ENCODE measurements at regions not wholly inside any gene's neighbourhood (a gene's known extent, or its start where the extent isn't known, plus 50 kb on each side); places are given as distances from the start of the nearest gene placed in this dataset.

- no peak overlapping the region for H3K9ac ChIP-seq (ENCODE audit: insufficient read depth, low read depth, low read length)
- no peaks in the 10 kb centered on the region for H3K79me2 ChIP-seq (ENCODE audit: insufficient read depth, low read length)
- ChIA-PET CTCF (ENCODE audit: low intra/inter-chr PET ratio, low total read pairs) (no interaction called here), POLR2A (no interaction called here)
- H3K4me3 ChIP-seq (replicated peaks in 1 of 3; ENCODE audit: insufficient read depth in 1 of 3, low read depth in 2 of 3, low read length in 3 of 3), result no peak overlapping the region
- 0% methylated on average over 1 of the region's 1 CpG for WGBS (ENCODE audit: low lambda C conversion rate)
- ATAC-seq (no peak), DNase-seq (ENCODE audit: low spot score) (no peak), FAIRE-seq (no peak)
- no peak overlapping the region for H3K4me2 ChIP-seq (ENCODE audit: low read depth, low read length)
- no peak overlapping the region for H2AFZ ChIP-seq (ENCODE audit: low read length)
- BruUV-seq (replicated peaks), result no TSS peak
- no peaks in the 10 kb centered on the region for H3K9me3 ChIP-seq (ENCODE audit: low read length)
- no peak overlapping the region for H3K27ac ChIP-seq (ENCODE audit: extremely low read length, insufficient read depth, low read length)
- no peaks in the 10 kb centered on the region for H3K27me3 ChIP-seq (ENCODE audit: control insufficient read depth in 1 of 2, insufficient read depth in 2 of 2, low read length in 2 of 2)
- in situ Hi-C loops (cut with HindIII; ENCODE audit: extremely low pct_ligation_motif_present, low pct_unique_long_range_greater_than_20kb), result no loop called here
- H4K20me1 ChIP-seq (ENCODE audit: insufficient read depth, low read length), result no peaks in the 10 kb centered on the region
- H3K4me1 ChIP-seq (ENCODE audit: insufficient read depth, low read length), result no peaks in the 10 kb centered on the region
- intact Hi-C loops (cut with micrococcal nuclease; ENCODE audit: unreplicated experiment), result no loop called here
- no peaks in the 10 kb centered on the region for H3K36me3 ChIP-seq (replicated peaks in 1 of 2; ENCODE audit: control insufficient read depth in 1 of 2, insufficient read depth in 2 of 2, low read length in 2 of 2)
- no peak for TF ChIP-seq ATF5 (CRISPR knock-in tag; IDR thresholded peaks at IDR 0.05; ENCODE audit: low read depth)
- TF ChIP-seq TEAD3 (CRISPR knock-in tag; optimal IDR thresholded peaks at IDR 0.05; ENCODE audit: borderline replicate concordance), result no peak
- no peak for TF ChIP-seq SMC3 (IDR thresholded peaks at IDR 0.05; ENCODE audit: low read length)
- no peak for TF ChIP-seq ZNF414 (CRISPR knock-in tag; IDR thresholded peaks at IDR 0.05)
- TF ChIP-seq AHR (CRISPR knock-in tag; IDR thresholded peaks at IDR 0.05), result no peak
- no peak for TF ChIP-seq CBX2 (IDR thresholded peaks at IDR 0.05; ENCODE audit: low read depth, low read length)
- no peak for TF ChIP-seq CBX2 (CRISPR knock-in tag; IDR thresholded peaks at IDR 0.05; ENCODE audit: low read depth)
- no peak for TF ChIP-seq ZFP1 (CRISPR knock-in tag; IDR thresholded peaks at IDR 0.05)
- TF ChIP-seq HMGA1 (CRISPR knock-in tag; conservative IDR thresholded peaks at IDR 0.05), result no peak
- no peak for TF ChIP-seq ZNF18 (CRISPR knock-in tag; IDR thresholded peaks at IDR 0.05; ENCODE audit: insufficient replicate concordance)
- TF ChIP-seq THAP8 (CRISPR knock-in tag; IDR thresholded peaks at IDR 0.05; ENCODE audit: borderline replicate concordance), result no peak
- no peak for TF ChIP-seq TERF1 (CRISPR knock-in tag; IDR thresholded peaks at IDR 0.05)
- no peak for TF ChIP-seq BRF2 (CRISPR knock-in tag; IDR thresholded peaks at IDR 0.05)
- TF ChIP-seq MXD1 (CRISPR knock-in tag; IDR thresholded peaks at IDR 0.05), result no peak
- no peak for TF ChIP-seq TBP (CRISPR knock-in tag; IDR thresholded peaks at IDR 0.05)
- TF ChIP-seq ZNF564 (CRISPR knock-in tag; IDR thresholded peaks at IDR 0.05), result no peak
- no peak for TF ChIP-seq ZNF747 (CRISPR knock-in tag; IDR thresholded peaks at IDR 0.05; ENCODE audit: borderline replicate concordance)
- TF ChIP-seq ZNF235 (CRISPR knock-in tag; IDR thresholded peaks at IDR 0.05; ENCODE audit: borderline replicate concordance), result no peak
- no peak for TF ChIP-seq ZNF275 (CRISPR knock-in tag; IDR thresholded peaks at IDR 0.05; ENCODE audit: borderline replicate concordance)
Observed at GRCh38 chr13:37198629-37199028, 93.2 kb upstream of the CSNK1A1L start.

Measured in HepG2 (cell line).